ENCODE measurements at regions not wholly inside any gene's neighbourhood (a gene's known extent, or its start where the extent isn't known, plus 50 kb on each side); places are given as distances from the start of the nearest gene placed in this dataset.

- no peak for DNase-seq (ENCODE audit: low read depth in 2 of 3, low spot score in 2 of 3)
These were observed 134.7 kb upstream of the AGR3 start for GRCh38 chr7:17016402-17017010.

- DNase-seq (ENCODE audit: low read depth in 2 of 3, low spot score in 2 of 3) = no peak
These were observed 137.3 kb upstream of the AGR3 start for GRCh38 chr7:17019106-17019505.

GRCh38 chr7:17020250-17020649 lies 138.5 kb upstream of the AGR3 start:
- no peak for DNase-seq (ENCODE audit: low read depth in 2 of 3, low spot score in 2 of 3)

- no peak for DNase-seq (ENCODE audit: low read depth in 2 of 3, low spot score in 2 of 3)
These were observed 139.4 kb upstream of the AGR3 start for GRCh38 chr7:17021205-17021604.

- DNase-seq (ENCODE audit: low read depth in 2 of 3, low spot score in 2 of 3) = no peak
These were observed 141.1 kb upstream of the AGR3 start for GRCh38 chr7:17022920-17023319.

- DNase-seq (ENCODE audit: low read depth in 2 of 3, low spot score in 2 of 3) = no peak
These were observed 144.5 kb upstream of the AGR3 start for GRCh38 chr7:17026269-17026668.

GRCh38 chr7:17027143-17027788 lies 145.5 kb upstream of the AGR3 start:
- no peak for DNase-seq (ENCODE audit: low read depth in 2 of 3, low spot score in 2 of 3)

- no peak for DNase-seq (ENCODE audit: low read depth in 2 of 3, low spot score in 2 of 3)
These were observed 146.0 kb upstream of the AGR3 start for GRCh38 chr7:17027789-17028152.

GRCh38 chr7:17029150-17029549 lies 147.4 kb upstream of the AGR3 start:
- DNase-seq (ENCODE audit: low read depth in 2 of 3, low spot score in 2 of 3) = no peak

- no peak for DNase-seq (ENCODE audit: low read depth in 2 of 3, low spot score in 2 of 3)
These were observed 148.8 kb upstream of the AGR3 start for GRCh38 chr7:17030559-17030958.

- DNase-seq (ENCODE audit: low read depth in 2 of 3, low spot score in 2 of 3) = no peak
These were observed 150.2 kb upstream of the AGR3 start for GRCh38 chr7:17031906-17032551.

GRCh38 chr7:17033245-17033644 lies 151.5 kb upstream of the AGR3 start:
- DNase-seq (ENCODE audit: low read depth in 2 of 3, low spot score in 2 of 3) = no peak

GRCh38 chr7:17036584-17036983 lies 154.8 kb upstream of the AGR3 start:
- no peak for DNase-seq (ENCODE audit: low read depth in 2 of 3, low spot score in 2 of 3)

- no peak for DNase-seq (ENCODE audit: low read depth in 2 of 3, low spot score in 2 of 3)
These were observed 155.6 kb upstream of the AGR3 start for GRCh38 chr7:17037356-17037755.

GRCh38 chr7:17038160-17038782 lies 156.5 kb upstream of the AGR3 start:
- DNase-seq (ENCODE audit: low read depth in 2 of 3, low spot score in 2 of 3) = no peak

- DNase-seq (ENCODE audit: low read depth in 2 of 3, low spot score in 2 of 3) = no peak
These were observed 157.0 kb upstream of the AGR3 start for GRCh38 chr7:17038783-17039170.

GRCh38 chr7:17039372-17039771 lies 157.6 kb upstream of the AGR3 start:
- DNase-seq (ENCODE audit: low read depth in 2 of 3, low spot score in 2 of 3) = no peak

GRCh38 chr7:17040716-17041115 lies 158.9 kb upstream of the AGR3 start:
- DNase-seq (ENCODE audit: low read depth in 2 of 3, low spot score in 2 of 3) = no peak

GRCh38 chr7:17041324-17041723 lies 159.5 kb upstream of the AGR3 start:
- DNase-seq (ENCODE audit: low read depth in 2 of 3, low spot score in 2 of 3) = peak in 2 of 3 donors; percentile 49 to 86

GRCh38 chr7:17042211-17042610 lies 160.4 kb upstream of the AGR3 start:
- no peak for DNase-seq (ENCODE audit: low read depth in 2 of 3, low spot score in 2 of 3)

GRCh38 chr7:17043012-17043877 lies 161.5 kb upstream of the AGR3 start:
- no peak for DNase-seq (ENCODE audit: low read depth in 2 of 3, low spot score in 2 of 3)

Data from hematopoietic multipotent progenitor cell (in vitro differentiated cells).